Central memory CD8-positive, alpha-beta T cell (primary cell): ENCODE measurements at regions not wholly inside any gene's neighbourhood (a gene's known extent, or its start where the extent isn't known, plus 50 kb on each side); places are given as distances from the start of the nearest gene placed in this dataset.

ENCODE experiments used
- ATAC-seq: fragments of 150-1000 bp; cut with Tn5 transposase; replicated peaks from 2 replicates; pipeline ENCODE4 v1.10.0; 2022; ENCODE audit warnings: mild to moderate bottlenecking, moderate FRiP score, moderate number of reproducible peaks; ENCODE audit not compliant: poor library complexity, severe bottlenecking; ENCODE audit errors: extremely low read depth
- DNase-seq, 2 donors: peaks; one replicate each; pipeline ENCODE4 v3.0.0; 2021; ENCODE audit warnings: low spot score in 2 of 2
- H3K27ac Mint-ChIP-seq: one replicate; pipeline ENCODE4 v1.8.0; 2022; ENCODE audit warnings: low read depth, mild to moderate bottlenecking, moderate library complexity, mixed read lengths
- H3K27me3 Mint-ChIP-seq: one replicate; pipeline ENCODE4 v1.8.0; 2022; ENCODE audit warnings: mixed read lengths
- H3K36me3 Mint-ChIP-seq: one replicate; pipeline ENCODE4 v1.8.0; 2022; ENCODE audit warnings: mild to moderate bottlenecking, moderate library complexity, mixed read lengths; ENCODE audit not compliant: insufficient read depth
- H3K4me1 Mint-ChIP-seq: one replicate; pipeline ENCODE4 v1.8.0; 2022; ENCODE audit warnings: mixed read lengths
- H3K4me3 Mint-ChIP-seq: one replicate; pipeline ENCODE4 v1.8.0; 2022; ENCODE audit warnings: mild to moderate bottlenecking, moderate library complexity, mixed read lengths
- H3K9me3 Mint-ChIP-seq: one replicate; pipeline ENCODE4 v1.8.0; 2022; ENCODE audit warnings: mixed read lengths

DNA sequence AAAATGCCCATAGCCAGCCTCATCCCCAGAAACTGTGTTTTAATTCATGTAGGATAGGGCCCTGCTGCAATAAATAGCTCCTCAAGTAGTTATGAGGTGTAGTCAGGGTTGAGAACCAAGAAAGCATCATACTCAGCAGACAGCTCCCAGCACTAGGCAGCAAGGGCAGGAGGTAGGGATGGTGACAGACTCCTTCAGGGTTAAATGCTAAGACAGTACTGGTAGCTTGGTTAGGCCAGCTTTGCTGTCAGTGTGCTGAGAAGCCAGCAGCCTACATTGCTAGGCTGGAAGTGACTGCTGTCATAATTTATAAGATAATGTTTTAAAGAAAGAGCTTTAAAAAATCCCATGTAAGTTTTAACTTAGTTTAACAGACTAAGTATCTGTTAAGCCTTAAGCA lies 113.9 kb upstream of the IMMP2L start:
- Mint-ChIP-seq H3K4me1 (no peaks in the 10 kb centered on the region), H3K9me3 (no peaks in the 10 kb centered on the region), H3K27me3 (peaks cover 18% of the 10 kb centered on the region), H3K36me3 (no peaks in the 10 kb centered on the region), H3K27ac (no peak overlapping the region), H3K4me3 (no peak overlapping the region)
- DNase-seq = no peak
- ATAC-seq = no peak

DNA sequence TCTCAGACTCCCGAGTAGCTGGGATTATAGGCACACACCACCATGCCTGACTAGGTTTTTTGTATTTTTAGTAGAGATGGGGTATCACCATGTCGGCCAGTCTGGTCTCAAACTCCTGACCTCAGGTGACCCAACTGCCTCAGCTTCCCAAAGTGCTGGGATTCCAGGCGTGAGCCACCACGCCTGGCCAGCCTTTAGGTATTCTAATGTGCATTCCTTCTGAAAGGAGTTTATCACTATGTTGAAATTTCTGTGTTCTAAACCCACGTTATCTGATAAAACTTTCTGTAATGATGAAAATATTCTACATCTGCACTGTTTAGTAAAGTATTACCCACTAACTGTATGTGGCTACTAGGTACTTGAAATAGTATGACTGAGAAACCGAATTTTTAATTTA lies 110.6 kb upstream of the IMMP2L start:
- ATAC-seq (no peak), DNase-seq (no peak)
- Mint-ChIP-seq H3K27ac (no peak overlapping the region), H3K4me3 (no peak overlapping the region), H3K9me3 (no peaks in the 10 kb centered on the region), H3K4me1 (no peaks in the 10 kb centered on the region), H3K27me3 (peaks cover 34% of the 10 kb centered on the region), H3K36me3 (no peaks in the 10 kb centered on the region)

DNA sequence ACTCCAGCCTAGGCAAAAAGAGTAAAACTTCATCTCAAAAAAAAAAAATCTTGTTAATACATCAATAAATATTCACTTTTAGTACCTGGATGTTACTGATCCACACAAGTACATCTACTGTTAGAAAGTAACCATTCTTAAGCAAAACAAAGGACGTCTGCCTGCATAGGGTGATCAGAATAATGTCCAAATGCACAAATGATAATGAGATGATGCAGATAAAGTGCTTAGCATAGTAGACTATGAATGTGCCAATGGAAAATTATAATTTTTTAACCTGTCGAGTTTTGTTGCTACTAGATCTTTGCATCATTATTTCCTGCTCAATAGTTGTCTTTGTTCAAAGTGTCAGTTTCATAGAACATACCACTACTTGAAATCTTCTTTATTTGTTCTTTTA lies 109.6 kb upstream of the IMMP2L start:
- Mint-ChIP-seq H3K4me3 (no peak overlapping the region), H3K4me1 (no peaks in the 10 kb centered on the region), H3K27me3 (peaks cover 34% of the 10 kb centered on the region), H3K36me3 (peaks cover 2% of the 10 kb centered on the region), H3K27ac (no peak overlapping the region), H3K9me3 (no peaks in the 10 kb centered on the region)
- ATAC-seq (no peak), DNase-seq (no peak)

DNA sequence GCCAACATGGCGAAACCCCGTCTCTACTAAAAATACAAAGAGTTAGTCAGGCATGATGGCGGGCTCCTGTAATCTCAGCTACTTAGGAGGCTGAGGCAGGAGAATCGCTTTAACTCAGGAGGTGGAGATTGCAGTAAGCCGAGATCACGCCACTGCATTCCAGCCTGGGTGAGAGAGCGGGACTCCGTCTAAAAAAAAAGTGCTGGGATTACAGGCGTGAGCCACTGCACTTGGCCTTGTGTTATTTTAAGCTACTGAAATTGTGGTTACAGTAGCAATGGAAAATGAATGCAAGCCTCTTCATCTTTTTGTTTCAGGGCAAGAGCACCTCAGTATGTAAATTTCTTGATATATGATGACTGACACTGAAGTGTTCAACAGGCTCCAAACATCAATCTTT lies 106.4 kb upstream of the IMMP2L start:
- Mint-ChIP-seq H3K4me1 (no peaks in the 10 kb centered on the region), H3K4me3 (no peak overlapping the region), H3K27me3 (peaks cover 28% of the 10 kb centered on the region), H3K36me3 (peaks cover 2% of the 10 kb centered on the region), H3K27ac (no peak overlapping the region), H3K9me3 (no peaks in the 10 kb centered on the region)
- DNase-seq (no peak), ATAC-seq (no peak)

DNA sequence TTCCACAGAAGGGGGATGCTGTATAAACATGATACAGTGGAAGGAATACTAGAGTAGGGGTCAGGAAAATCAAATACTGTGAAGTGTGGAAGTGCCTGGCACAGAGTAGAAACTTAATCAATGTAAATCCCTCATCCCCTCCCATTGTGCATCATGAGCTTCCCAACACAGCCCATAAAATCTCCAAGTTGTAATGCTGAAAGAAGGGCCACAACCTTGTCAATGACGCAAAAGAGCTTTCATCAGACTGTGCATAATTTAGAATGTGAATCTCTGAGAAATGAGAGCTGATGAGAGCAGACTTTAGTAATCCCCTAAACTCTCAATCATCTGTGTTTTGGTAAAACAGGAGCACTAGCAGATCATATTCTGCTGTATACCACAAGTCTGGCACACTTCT lies 105.2 kb upstream of the IMMP2L start:
- ATAC-seq (no peak), DNase-seq (no peak)
- Mint-ChIP-seq H3K9me3 (no peaks in the 10 kb centered on the region), H3K4me3 (no peak overlapping the region), H3K4me1 (no peaks in the 10 kb centered on the region), H3K36me3 (peaks cover 2% of the 10 kb centered on the region), H3K27ac (no peak overlapping the region), H3K27me3 (peaks cover 20% of the 10 kb centered on the region)

DNA sequence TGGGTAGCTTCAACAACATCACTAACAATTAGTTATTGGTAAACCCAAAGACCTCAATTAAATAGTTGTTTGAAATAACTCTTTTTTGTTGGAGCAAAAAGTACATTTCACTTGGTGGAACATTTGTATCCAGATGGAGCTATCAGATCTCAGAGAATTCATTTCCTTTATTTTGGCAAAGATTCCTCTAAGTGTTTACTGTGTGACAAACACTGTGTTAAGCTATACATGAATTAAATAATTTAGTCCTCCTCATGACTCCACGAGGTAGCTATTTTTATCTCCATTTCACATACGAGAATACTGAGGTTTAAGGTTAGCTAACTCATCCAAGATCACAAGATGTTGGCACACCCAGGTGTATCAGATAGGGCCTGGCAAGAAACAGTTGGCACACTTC lies 104.0 kb upstream of the IMMP2L start:
- Mint-ChIP-seq H3K27ac (no peak overlapping the region), H3K4me3 (no peak overlapping the region), H3K27me3 (peaks cover 17% of the 10 kb centered on the region), H3K36me3 (peaks cover 2% of the 10 kb centered on the region), H3K4me1 (no peaks in the 10 kb centered on the region), H3K9me3 (no peaks in the 10 kb centered on the region)
- ATAC-seq (no peak), DNase-seq (no peak)

DNA sequence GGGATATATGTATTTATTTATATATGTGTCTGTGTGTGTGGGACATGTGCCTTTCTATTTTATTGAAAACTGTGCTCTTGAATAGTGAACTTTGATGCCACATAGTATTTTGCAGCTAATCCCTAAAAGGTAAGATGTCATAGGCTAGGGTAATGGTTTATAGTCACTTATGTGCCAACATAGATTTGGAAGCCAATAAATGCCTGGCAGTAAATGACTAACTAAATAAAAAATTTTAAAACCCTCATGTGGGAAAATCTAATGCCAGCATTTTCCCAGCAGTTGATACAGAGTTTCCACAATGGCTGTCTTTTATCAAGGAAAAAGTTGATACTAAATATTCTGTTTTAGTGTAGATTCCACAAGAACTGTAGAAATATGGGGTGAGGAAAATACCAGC lies 101.5 kb upstream of the IMMP2L start:
- H3K4me3 Mint-ChIP-seq = no peak overlapping the region
- peaks cover 2% of the 10 kb centered on the region for H3K36me3 Mint-ChIP-seq
- peaks cover 10% of the 10 kb centered on the region for H3K27me3 Mint-ChIP-seq
- ATAC-seq = no peak
- no peak for DNase-seq
- no peak overlapping the region for H3K27ac Mint-ChIP-seq
- no peaks in the 10 kb centered on the region for H3K9me3 Mint-ChIP-seq
- H3K4me1 Mint-ChIP-seq = no peaks in the 10 kb centered on the region

DNA sequence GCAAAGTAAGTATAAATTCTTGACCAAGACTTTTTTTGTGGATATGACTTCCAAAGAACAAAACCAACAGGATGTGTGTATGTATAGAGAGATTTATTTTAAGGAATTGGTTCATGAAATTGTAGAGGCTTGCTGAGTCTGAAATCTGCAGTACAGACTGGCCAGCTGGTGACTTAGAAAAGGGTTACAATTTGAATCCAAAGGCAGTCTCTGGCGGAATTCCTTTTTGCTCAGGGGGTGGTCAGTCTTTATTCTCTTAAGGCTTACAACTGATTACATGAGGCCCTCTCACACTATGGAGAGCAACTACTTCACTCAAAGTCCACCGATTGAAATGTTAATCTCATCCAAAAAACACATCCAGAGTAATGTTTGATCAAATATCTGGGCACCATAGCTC lies 100.1 kb upstream of the IMMP2L start:
- Mint-ChIP-seq H3K4me1 (no peaks in the 10 kb centered on the region), H3K4me3 (no peak overlapping the region), H3K9me3 (no peaks in the 10 kb centered on the region), H3K27me3 (peaks cover 10% of the 10 kb centered on the region), H3K27ac (no peak overlapping the region), H3K36me3 (peaks cover 1% of the 10 kb centered on the region)
- DNase-seq (no peak), ATAC-seq (no peak)

DNA sequence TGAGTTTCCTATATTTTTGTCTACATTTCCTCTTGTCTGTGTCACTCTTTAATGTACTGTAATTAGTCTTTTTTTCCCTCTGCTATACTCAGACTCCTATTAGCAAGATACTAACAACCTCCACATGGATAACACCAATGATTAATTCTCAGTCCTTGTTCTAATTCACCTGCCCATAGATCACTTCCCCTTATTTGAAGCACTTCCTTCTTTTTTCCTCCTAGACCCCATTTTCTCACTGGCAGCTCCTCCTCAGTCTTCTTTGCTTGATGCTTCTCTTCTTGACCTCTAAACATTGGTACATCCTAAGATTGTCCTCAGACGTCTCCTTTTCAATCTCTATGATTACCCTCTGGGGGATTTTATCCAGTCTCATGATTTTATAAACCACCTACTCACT lies 98.2 kb upstream of the IMMP2L start:
- peaks cover 10% of the 10 kb centered on the region for H3K27me3 Mint-ChIP-seq
- no peak for DNase-seq
- no peak overlapping the region for H3K4me3 Mint-ChIP-seq
- ATAC-seq = no peak
- H3K4me1 Mint-ChIP-seq = no peaks in the 10 kb centered on the region
- no peaks in the 10 kb centered on the region for H3K9me3 Mint-ChIP-seq
- no peak overlapping the region for H3K27ac Mint-ChIP-seq
- no peaks in the 10 kb centered on the region for H3K36me3 Mint-ChIP-seq

DNA sequence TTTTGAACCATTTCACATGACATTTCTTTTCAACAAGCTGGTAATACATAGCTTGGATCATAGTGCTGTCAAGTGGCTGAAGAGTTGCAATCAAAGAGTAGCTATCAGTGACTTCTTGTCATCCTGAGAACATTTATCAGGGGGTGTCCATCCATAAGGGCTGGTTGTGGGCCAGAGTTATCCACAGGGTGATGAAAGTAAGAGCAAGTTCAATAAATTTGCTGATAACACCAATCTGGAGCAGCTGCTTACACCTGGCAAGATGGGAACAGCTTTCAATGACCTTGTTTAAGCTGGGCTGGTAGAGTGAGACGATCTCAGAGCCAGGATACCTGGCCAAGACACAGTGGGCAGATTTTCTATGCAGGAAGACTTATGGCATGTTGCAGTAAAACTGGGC lies 96.3 kb upstream of the IMMP2L start:
- H3K4me1 Mint-ChIP-seq = no peaks in the 10 kb centered on the region
- DNase-seq = no peak
- H3K4me3 Mint-ChIP-seq = no peak overlapping the region
- H3K36me3 Mint-ChIP-seq = peaks cover 1% of the 10 kb centered on the region
- H3K9me3 Mint-ChIP-seq = no peaks in the 10 kb centered on the region
- no peak for ATAC-seq
- H3K27ac Mint-ChIP-seq = no peak overlapping the region
- peaks cover 11% of the 10 kb centered on the region for H3K27me3 Mint-ChIP-seq

DNA sequence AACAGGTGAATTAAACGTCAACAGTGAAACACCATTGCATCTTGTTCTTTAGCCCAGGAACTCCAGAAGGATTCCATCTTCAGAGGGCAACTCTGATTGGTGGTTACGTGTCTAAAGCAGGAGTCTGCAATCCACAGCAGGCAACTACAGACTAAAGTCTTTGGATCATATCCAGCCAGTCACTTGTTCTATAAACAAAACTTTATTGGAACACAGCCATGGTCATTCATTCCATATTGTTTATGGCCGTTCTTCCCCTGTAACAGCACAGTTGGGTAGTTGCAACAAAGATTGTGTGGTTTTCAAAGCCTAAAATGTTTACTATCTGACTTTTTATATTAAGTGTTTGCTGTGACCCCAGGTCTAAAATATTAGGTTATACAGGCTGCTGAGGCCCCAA lies 94.7 kb upstream of the IMMP2L start:
- H3K27me3 Mint-ChIP-seq = peaks cover 22% of the 10 kb centered on the region
- H3K4me1 Mint-ChIP-seq = no peaks in the 10 kb centered on the region
- H3K9me3 Mint-ChIP-seq = peaks cover 7% of the 10 kb centered on the region
- ATAC-seq = no peak
- no peak overlapping the region for H3K27ac Mint-ChIP-seq
- H3K4me3 Mint-ChIP-seq = no peak overlapping the region
- H3K36me3 Mint-ChIP-seq = peaks cover 1% of the 10 kb centered on the region
- no peak for DNase-seq

DNA sequence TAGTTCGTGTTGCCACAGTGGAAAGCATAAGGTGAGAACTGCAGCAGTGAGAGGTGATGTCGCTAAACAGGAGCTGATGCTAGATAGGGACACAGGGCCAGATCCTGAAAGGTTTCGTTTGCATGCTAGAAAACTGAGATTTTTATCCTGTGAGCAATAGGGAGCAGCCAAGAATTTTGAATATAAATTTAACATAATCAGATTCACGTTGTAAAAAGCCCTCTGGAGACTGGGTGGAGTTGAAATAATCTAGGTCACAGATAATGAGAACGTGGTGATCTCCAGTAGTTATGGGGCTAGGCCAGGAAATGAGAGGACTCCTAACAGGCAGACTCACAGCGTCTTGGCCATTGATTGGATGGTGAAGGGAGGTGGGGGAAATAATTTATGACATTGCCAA lies 92.1 kb upstream of the IMMP2L start:
- DNase-seq (no peak), ATAC-seq (no peak)
- Mint-ChIP-seq H3K27ac (no peak overlapping the region), H3K9me3 (peaks cover 7% of the 10 kb centered on the region), H3K27me3 (peaks cover 13% of the 10 kb centered on the region), H3K4me3 (no peak overlapping the region), H3K36me3 (peaks cover 1% of the 10 kb centered on the region), H3K4me1 (no peaks in the 10 kb centered on the region)

DNA sequence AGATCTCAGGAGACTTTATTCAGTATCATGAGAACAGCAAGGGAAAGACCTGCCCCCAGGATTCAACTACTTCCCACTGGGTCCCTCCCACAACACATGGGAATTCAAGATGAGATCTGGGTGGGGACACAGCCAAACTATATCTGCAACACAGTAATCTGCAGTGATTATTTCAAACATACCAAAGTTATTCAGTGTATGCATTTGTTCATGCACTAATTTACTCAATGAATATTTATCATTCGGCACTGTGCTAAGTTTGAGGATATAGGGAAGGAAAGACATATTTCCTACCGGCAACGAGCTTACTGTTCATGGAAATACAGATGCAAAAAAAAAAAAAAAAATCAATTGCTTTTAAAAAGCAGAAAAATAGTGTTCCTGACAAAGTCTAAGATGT lies 91.6 kb upstream of the IMMP2L start:
- H3K9me3 Mint-ChIP-seq = peaks cover 7% of the 10 kb centered on the region
- DNase-seq (no peak), ATAC-seq (no peak)
- H3K4me1 Mint-ChIP-seq = no peaks in the 10 kb centered on the region
- H3K4me3 Mint-ChIP-seq = no peak overlapping the region
- H3K27ac Mint-ChIP-seq = no peak overlapping the region
- H3K36me3 Mint-ChIP-seq = peaks cover 1% of the 10 kb centered on the region
- peaks cover 13% of the 10 kb centered on the region for H3K27me3 Mint-ChIP-seq

DNA sequence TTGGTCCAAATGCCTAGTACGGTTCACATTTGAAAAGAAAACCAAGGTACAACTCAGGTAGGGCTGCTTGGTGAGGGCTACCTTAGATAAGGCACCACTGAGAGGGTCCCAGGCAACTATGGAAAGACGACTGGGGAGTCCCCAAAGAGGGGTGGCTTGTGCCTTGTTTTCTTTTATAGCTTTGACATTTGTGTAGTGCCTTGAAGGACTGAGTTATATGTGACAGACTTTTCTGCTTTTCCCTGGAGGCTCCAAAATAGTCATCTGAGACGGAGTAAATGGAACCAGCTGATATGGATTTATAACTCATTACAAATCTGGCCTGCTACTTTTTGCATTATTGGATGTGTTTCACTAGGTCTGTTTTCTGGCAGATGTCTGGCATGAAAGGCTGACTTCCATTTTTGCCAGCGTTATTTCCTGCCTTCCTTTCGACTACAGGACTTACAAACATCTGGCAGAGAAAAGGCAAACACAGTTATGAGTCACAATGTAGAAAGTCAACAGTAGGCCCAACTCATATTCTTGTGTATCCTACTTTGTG lies 88.2 kb upstream of the IMMP2L start:
- H3K4me1 Mint-ChIP-seq = no peaks in the 10 kb centered on the region

More for the DNA sequence above, 88.2 kb upstream of the IMMP2L start:
- ATAC-seq (no peak), DNase-seq (no peak)
- Mint-ChIP-seq H3K4me3 (no peak overlapping the region), H3K27ac (no peak overlapping the region), H3K9me3 (peaks cover 7% of the 10 kb centered on the region), H3K36me3 (peaks cover 1% of the 10 kb centered on the region), H3K27me3 (peaks cover 39% of the 10 kb centered on the region)
